HepG2 (cell line): ENCODE measurements at regions not wholly inside any gene's neighbourhood (a gene's known extent, or its start where the extent isn't known, plus 50 kb on each side); places are given as distances from the start of the nearest gene placed in this dataset.

Experiments used
- AKAP8 ChIP-seq: sonication (generic); formaldehyde crosslinking; IDR thresholded peaks from 2 replicates; pipeline ENCODE4 v1.5.1; 2020; ENCODE audit warnings: mild to moderate bottlenecking, missing genetic modification reagents
- CREB3 ChIP-seq: sonication (generic); formaldehyde crosslinking; IDR thresholded peaks from 2 replicates; pipeline ENCODE4 v1.5.0; 2020; ENCODE audit warnings: missing genetic modification reagents
- GLI4 ChIP-seq: sonication (generic); formaldehyde crosslinking; IDR thresholded peaks from 2 replicates; pipeline ENCODE4 v1.5.1; 2020; ENCODE audit warnings: missing genetic modification reagents, mild to moderate bottlenecking, moderate library complexity, borderline replicate concordance
- MATR3 ChIP-seq: sonication (generic); formaldehyde crosslinking; IDR thresholded peaks from 2 replicates; pipeline ENCODE4 v1.4.0; 2020; ENCODE audit warnings: missing genetic modification reagents
- MAZ ChIP-seq, 2 experiments: sonication (generic) in 1 of 2; formaldehyde crosslinking in 1 of 2; IDR thresholded peaks; 2 replicates each; pipeline versions ENCODE4 v1.5.0 to v1.6.1; 2012 to 2020; ENCODE audit warnings: low read depth in 2 of 2, mild to moderate bottlenecking in 2 of 2, borderline replicate concordance in 1 of 2, improper control_type of control experiment in 1 of 2, low read length in 1 of 2, missing genetic modification reagents in 1 of 2, moderate library complexity in 1 of 2
- MLX ChIP-seq: IDR thresholded peaks from 2 replicates; pipeline ENCODE4 v1.6.1; 2016
- PTBP1 ChIP-seq: fragments of 200-400 bp; formaldehyde crosslinking; IDR thresholded peaks from 2 replicates; pipeline ENCODE4 v1.6.1; 2018; ENCODE audit warnings: low read length, low read depth; ENCODE audit not compliant: poor library complexity, severe bottlenecking
- RNF2 ChIP-seq: fragments of 450-650 bp; conservative IDR thresholded peaks from 2 replicates; pipeline ENCODE4 v1.6.1; 2016; ENCODE audit warnings: low read depth
- SKI ChIP-seq: fragments of 450-650 bp; IDR thresholded peaks from one replicate; pipeline ENCODE4 v1.6.1; 2018; ENCODE audit warnings: mild to moderate bottlenecking; ENCODE audit not compliant: partially characterized antibody
- SNAPC4 ChIP-seq: sonication (generic); formaldehyde crosslinking; IDR thresholded peaks from 2 replicates; pipeline ENCODE4 v1.4.0; 2020; ENCODE audit warnings: mild to moderate bottlenecking, missing genetic modification reagents
- SRF ChIP-seq: IDR thresholded peaks from 2 replicates; pipeline ENCODE4 v1.6.1; 2011; ENCODE audit warnings: mild to moderate bottlenecking, low read depth, low read length, moderate library complexity
- ZNF30 ChIP-seq: sonication (generic); formaldehyde crosslinking; IDR thresholded peaks from 2 replicates; pipeline ENCODE4 v1.5.0; 2020; ENCODE audit warnings: mild to moderate bottlenecking, missing genetic modification reagents
- ZNF800 ChIP-seq: sonication (generic); formaldehyde crosslinking; IDR thresholded peaks from 2 replicates; pipeline ENCODE4 v1.4.0; 2020; ENCODE audit warnings: missing genetic modification reagents
- TF ChIP-seq, protein P1 (sequence below): sonication (generic); formaldehyde crosslinking; IDR thresholded peaks from 2 replicates; pipeline ENCODE4 v1.5.0; 2020; ENCODE audit warnings: mild to moderate bottlenecking, missing genetic modification reagents
- TF ChIP-seq, protein P2 (sequence below): sonication (generic); formaldehyde crosslinking; IDR thresholded peaks from 2 replicates; pipeline ENCODE4 v1.4.0; 2020; ENCODE audit warnings: missing genetic modification reagents

- TF ChIP-seq MLX (CRISPR knock-in tag) = 0 out of 2 replicates have a peak, but pooled peaks have one; percentile 30
- no peak for TF ChIP-seq MAZ (IDR thresholded peaks at IDR 0.05; ENCODE audit: borderline replicate concordance, low read depth, low read length)
- peak; percentile 51; the same call in 1 of the 2 replicates for TF ChIP-seq MAZ (CRISPR knock-in tag; IDR thresholded peaks at IDR 0.05; ENCODE audit: low read depth)
- TF ChIP-seq AKAP8 (CRISPR knock-in tag) = no peak
- TF ChIP-seq RNF2 = no peak
- TF ChIP-seq, protein P1, sequence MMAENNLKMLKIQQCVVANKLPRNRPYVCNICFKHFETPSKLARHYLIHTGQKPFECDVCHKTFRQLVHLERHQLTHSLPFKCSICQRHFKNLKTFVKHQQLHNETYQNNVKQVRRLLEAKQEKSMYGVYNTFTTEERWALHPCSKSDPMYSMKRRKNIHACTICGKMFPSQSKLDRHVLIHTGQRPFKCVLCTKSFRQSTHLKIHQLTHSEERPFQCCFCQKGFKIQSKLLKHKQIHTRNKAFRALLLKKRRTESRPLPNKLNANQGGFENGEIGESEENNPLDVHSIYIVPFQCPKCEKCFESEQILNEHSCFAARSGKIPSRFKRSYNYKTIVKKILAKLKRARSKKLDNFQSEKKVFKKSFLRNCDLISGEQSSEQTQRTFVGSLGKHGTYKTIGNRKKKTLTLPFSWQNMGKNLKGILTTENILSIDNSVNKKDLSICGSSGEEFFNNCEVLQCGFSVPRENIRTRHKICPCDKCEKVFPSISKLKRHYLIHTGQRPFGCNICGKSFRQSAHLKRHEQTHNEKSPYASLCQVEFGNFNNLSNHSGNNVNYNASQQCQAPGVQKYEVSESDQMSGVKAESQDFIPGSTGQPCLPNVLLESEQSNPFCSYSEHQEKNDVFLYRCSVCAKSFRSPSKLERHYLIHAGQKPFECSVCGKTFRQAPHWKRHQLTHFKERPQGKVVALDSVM = no peak
- TF ChIP-seq ZNF800 (CRISPR knock-in tag) = peak; percentile 47; the same call in 1 of the 2 replicates
- no peak for TF ChIP-seq SNAPC4
- TF ChIP-seq CREB3 (CRISPR knock-in tag) = 0 out of 2 replicates have a peak, but pooled peaks have one; percentile 68
- TF ChIP-seq PTBP1 = no peak
- TF ChIP-seq GLI4 (CRISPR knock-in tag) = no peak
- TF ChIP-seq ZNF30 (CRISPR knock-in tag) = no peak
- TF ChIP-seq SKI = peak; percentile 57
- no peak for TF ChIP-seq SRF
- TF ChIP-seq, protein P2, sequence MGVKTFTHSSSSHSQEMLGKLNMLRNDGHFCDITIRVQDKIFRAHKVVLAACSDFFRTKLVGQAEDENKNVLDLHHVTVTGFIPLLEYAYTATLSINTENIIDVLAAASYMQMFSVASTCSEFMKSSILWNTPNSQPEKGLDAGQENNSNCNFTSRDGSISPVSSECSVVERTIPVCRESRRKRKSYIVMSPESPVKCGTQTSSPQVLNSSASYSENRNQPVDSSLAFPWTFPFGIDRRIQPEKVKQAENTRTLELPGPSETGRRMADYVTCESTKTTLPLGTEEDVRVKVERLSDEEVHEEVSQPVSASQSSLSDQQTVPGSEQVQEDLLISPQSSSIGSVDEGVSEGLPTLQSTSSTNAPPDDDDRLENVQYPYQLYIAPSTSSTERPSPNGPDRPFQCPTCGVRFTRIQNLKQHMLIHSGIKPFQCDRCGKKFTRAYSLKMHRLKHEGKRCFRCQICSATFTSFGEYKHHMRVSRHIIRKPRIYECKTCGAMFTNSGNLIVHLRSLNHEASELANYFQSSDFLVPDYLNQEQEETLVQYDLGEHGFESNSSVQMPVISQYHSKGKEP (CRISPR knock-in tag) = no peak
- no peak for TF ChIP-seq MATR3 (CRISPR knock-in tag)
These were observed 259.1 kb downstream of the SYK start (continued) for GRCh38 chr9:91060520-91061343.
